Ishikawa (cell line): ENCODE measurements at regions not wholly inside any gene's neighbourhood (a gene's known extent, or its start where the extent isn't known, plus 50 kb on each side); places are given as distances from the start of the nearest gene placed in this dataset.

Experiments used
- CEBPB ChIP-seq: IDR thresholded peaks from 2 replicates; pipeline ENCODE4 v1.6.1; 2012
- TEAD4 ChIP-seq: IDR thresholded peaks from 2 replicates; pipeline ENCODE4 v1.6.1; 2012
- ZBTB7A ChIP-seq: IDR thresholded peaks from 2 replicates; pipeline ENCODE4 v1.6.1; 2012; ENCODE audit warnings: low read depth

DNA sequence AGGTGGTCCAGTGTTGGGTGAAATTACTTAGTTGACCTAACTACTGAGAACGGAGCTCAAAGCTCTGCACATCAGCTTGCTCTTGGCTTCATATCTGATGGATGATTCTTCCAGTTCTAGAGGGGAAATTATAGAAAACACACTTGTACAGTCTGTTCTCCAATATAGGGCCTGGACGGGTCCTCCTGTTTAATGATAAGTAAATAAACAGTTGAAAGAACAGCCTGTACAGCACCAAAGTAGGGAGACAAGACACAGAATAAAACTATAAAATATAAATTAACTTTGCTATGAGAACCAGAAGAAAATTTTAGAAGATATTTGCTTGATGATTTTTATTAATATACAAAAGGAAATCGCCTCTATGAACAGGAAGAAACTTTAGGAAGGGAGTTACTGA, 271.7 kb downstream of the STK31 start:
- TF ChIP-seq ZBTB7A (no peak), CEBPB (no peak), TEAD4 (no peak)
